ENCODE measurements at regions not wholly inside any gene's neighbourhood (a gene's known extent, or its start where the extent isn't known, plus 50 kb on each side); places are given as distances from the start of the nearest gene placed in this dataset.
A peak's percentile ranks its signal among the peaks of the same experiment; 100 is the strongest.

GRCh38 chr17:5706577-5707210 is 122.4 kb upstream of the NLRP1 start:
- peak; percentile 78 for DNase-seq (ENCODE audit: low read depth)
- TF ChIP-seq CTCF (conservative IDR thresholded peaks at IDR 0.05; ENCODE audit: low read depth, low read length): peak; percentile 90
- H3K4me3 ChIP-seq (ENCODE audit: low read depth, low read length): no peak overlapping the region

- no peak for DNase-seq (ENCODE audit: low read depth)
- H3K4me3 ChIP-seq (ENCODE audit: low read depth, low read length): no peak overlapping the region
- TF ChIP-seq CTCF (conservative IDR thresholded peaks at IDR 0.05; ENCODE audit: low read depth, low read length): no peak
These were observed 123.2 kb upstream of the NLRP1 start for GRCh38 chr17:5707482-5707881.

- DNase-seq (ENCODE audit: low read depth): no peak
- no peak for TF ChIP-seq CTCF (conservative IDR thresholded peaks at IDR 0.05; ENCODE audit: low read depth, low read length)
- H3K4me3 ChIP-seq (ENCODE audit: low read depth, low read length): no peak overlapping the region
These were observed 124.0 kb upstream of the NLRP1 start for GRCh38 chr17:5708344-5708743.

GRCh38 chr17:5711344-5711743 is 127.0 kb upstream of the NLRP1 start:
- H3K4me3 ChIP-seq (ENCODE audit: low read depth, low read length): no peak overlapping the region
- no peak for DNase-seq (ENCODE audit: low read depth)
- TF ChIP-seq CTCF (conservative IDR thresholded peaks at IDR 0.05; ENCODE audit: low read depth, low read length): no peak

GRCh38 chr17:5714993-5715392 is 130.7 kb upstream of the NLRP1 start:
- H3K4me3 ChIP-seq (ENCODE audit: low read depth, low read length): no peak overlapping the region
- no peak for DNase-seq (ENCODE audit: low read depth)
- no peak for TF ChIP-seq CTCF (conservative IDR thresholded peaks at IDR 0.05; ENCODE audit: low read depth, low read length)

- DNase-seq (ENCODE audit: low read depth): no peak
- TF ChIP-seq CTCF (conservative IDR thresholded peaks at IDR 0.05; ENCODE audit: low read depth, low read length): no peak
- no peak overlapping the region for H3K4me3 ChIP-seq (ENCODE audit: low read depth, low read length)
These were observed 131.2 kb upstream of the NLRP1 start for GRCh38 chr17:5715478-5715877.

- DNase-seq (ENCODE audit: low read depth): no peak
- TF ChIP-seq CTCF (conservative IDR thresholded peaks at IDR 0.05; ENCODE audit: low read depth, low read length): no peak
- H3K4me3 ChIP-seq (ENCODE audit: low read depth, low read length): no peak overlapping the region
These were observed 134.4 kb upstream of the NLRP1 start for GRCh38 chr17:5718726-5719125.

All from choroid plexus epithelial cell (primary cell).